NCI-H1436 treated with DMSO at 0.1 percent for 48 hours (cell line): ENCODE measurements at regions not wholly inside any gene's neighbourhood (a gene's known extent, or its start where the extent isn't known, plus 50 kb on each side); places are given as distances from the start of the nearest gene placed in this dataset.

Source experiments
- DNase-seq: peaks from one replicate; lab custom pipeline; 2025; lab: John Stamatoyannopoulos, UW

- DNase-seq, result no peak
Observed at GRCh38 chr12:127174881-127175280, 1092.1 kb upstream of the TMEM132C start.

GRCh38 chr12:127175361-127175760 lies 1091.6 kb upstream of the TMEM132C start:
- DNase-seq, result no peak

- no peak for DNase-seq
Observed at GRCh38 chr12:127176804-127177203, 1090.2 kb upstream of the TMEM132C start.

- no peak for DNase-seq
Observed at GRCh38 chr12:127178052-127178451, 1088.9 kb upstream of the TMEM132C start.

- no peak for DNase-seq
Observed at GRCh38 chr12:127178463-127178862, 1088.5 kb upstream of the TMEM132C start.

- no peak for DNase-seq
Observed at GRCh38 chr12:127179176-127179575, 1087.8 kb upstream of the TMEM132C start.

- no peak for DNase-seq
Observed at GRCh38 chr12:127182018-127182417, 1085.0 kb upstream of the TMEM132C start.

- DNase-seq, result no peak
Observed at GRCh38 chr12:127189992-127190391, 1077.0 kb upstream of the TMEM132C start.

GRCh38 chr12:127191129-127191528 lies 1075.8 kb upstream of the TMEM132C start:
- DNase-seq, result no peak

- no peak for DNase-seq
Observed at GRCh38 chr12:127192391-127192790, 1074.6 kb upstream of the TMEM132C start.

- no peak for DNase-seq
Observed at GRCh38 chr12:127193341-127193740, 1073.6 kb upstream of the TMEM132C start.

GRCh38 chr12:127194176-127194575 lies 1072.8 kb upstream of the TMEM132C start:
- no peak for DNase-seq

GRCh38 chr12:127205781-127206555 lies 1061.0 kb upstream of the TMEM132C start:
- no peak for DNase-seq

- DNase-seq, result no peak
Observed at GRCh38 chr12:127209318-127209717, 1057.7 kb upstream of the TMEM132C start.

- no peak for DNase-seq
Observed at GRCh38 chr12:127214186-127214585, 1052.8 kb upstream of the TMEM132C start.

GRCh38 chr12:127223011-127223410 lies 1044.0 kb upstream of the TMEM132C start:
- no peak for DNase-seq

GRCh38 chr12:127223731-127224130 lies 1043.2 kb upstream of the TMEM132C start:
- no peak for DNase-seq

- DNase-seq, result no peak
Observed at GRCh38 chr12:127230843-127231260, 1036.1 kb upstream of the TMEM132C start.

- DNase-seq, result no peak
Observed at GRCh38 chr12:127231371-127231770, 1035.6 kb upstream of the TMEM132C start.

- no peak for DNase-seq
Observed at GRCh38 chr12:127233016-127233415, 1034.0 kb upstream of the TMEM132C start.

GRCh38 chr12:127235761-127236160 lies 1031.2 kb upstream of the TMEM132C start:
- no peak for DNase-seq

- DNase-seq, result no peak
Observed at GRCh38 chr12:127236491-127236890, 1030.5 kb upstream of the TMEM132C start.

GRCh38 chr12:127237151-127237550 lies 1029.8 kb upstream of the TMEM132C start:
- DNase-seq, result no peak

- no peak for DNase-seq
Observed at GRCh38 chr12:127238107-127238506, 1028.9 kb upstream of the TMEM132C start.
